GM18507 (cell line): ENCODE measurements at regions not wholly inside any gene's neighbourhood (a gene's known extent, or its start where the extent isn't known, plus 50 kb on each side); places are given as distances from the start of the nearest gene placed in this dataset.

Experiments used
- DNase-seq: peaks from one replicate; pipeline ENCODE4 v3.0.0; 2011; ENCODE audit warnings: low read depth; ENCODE audit not compliant: insufficient read length; ENCODE audit errors: extremely low spot score
- FAIRE-seq: peaks from 2 replicates; lab custom pipeline; 2011; peaks lifted over from hg19 to GRCh38; lab: Jason Lieb, UNC

- DNase-seq, result no peak
- no peak for FAIRE-seq
Measured at GRCh38 chr7:115721293-115722217, 309.0 kb downstream of the TFEC start.

GRCh38 chr7:115719963-115720362 lies 310.6 kb downstream of the TFEC start:
- FAIRE-seq (no peak), DNase-seq (no peak)

- FAIRE-seq, result no peak
Measured at GRCh38 chr7:115709664-115710063, 320.9 kb downstream of the TFEC start.

GRCh38 chr7:115708013-115708341 lies 322.6 kb downstream of the TFEC start:
- DNase-seq, result no peak
- no peak for FAIRE-seq

More at GRCh38 chr7:115709664-115710063, 320.9 kb downstream of the TFEC start:
- DNase-seq, result no peak

GRCh38 chr7:115707258-115708012 lies 323.1 kb downstream of the TFEC start:
- no peak for FAIRE-seq
- no peak for DNase-seq

- FAIRE-seq, result no peak
Measured at GRCh38 chr7:115704884-115705283, 325.7 kb downstream of the TFEC start.

GRCh38 chr7:115701141-115701540 lies 329.4 kb downstream of the TFEC start:
- DNase-seq (no peak), FAIRE-seq (no peak)

More at GRCh38 chr7:115704884-115705283, 325.7 kb downstream of the TFEC start:
- no peak for DNase-seq

GRCh38 chr7:115694424-115694823 lies 336.1 kb downstream of the TFEC start:
- DNase-seq, result no peak
- no peak for FAIRE-seq

- FAIRE-seq, result no peak
- DNase-seq, result no peak
Measured at GRCh38 chr7:115693779-115694178, 336.8 kb downstream of the TFEC start.

GRCh38 chr7:115689941-115690340 lies 340.6 kb downstream of the TFEC start:
- DNase-seq, result no peak
- FAIRE-seq, result no peak

- no peak for FAIRE-seq
- DNase-seq, result no peak
Measured at GRCh38 chr7:115683093-115683492, 347.5 kb downstream of the TFEC start.

- FAIRE-seq (no peak), DNase-seq (no peak)
Measured at GRCh38 chr7:115682507-115682906, 348.1 kb downstream of the TFEC start.

- no peak for DNase-seq
Measured at GRCh38 chr7:115680921-115681320, 349.6 kb downstream of the TFEC start.

GRCh38 chr7:115679976-115680375 lies 350.6 kb downstream of the TFEC start:
- DNase-seq, result no peak
- FAIRE-seq, result peak; percentile 62

More at GRCh38 chr7:115680921-115681320, 349.6 kb downstream of the TFEC start:
- FAIRE-seq, result no peak

- FAIRE-seq (no peak), DNase-seq (no peak)
Measured at GRCh38 chr7:115679423-115679822, 351.1 kb downstream of the TFEC start.

GRCh38 chr7:115678086-115678982 lies 352.2 kb downstream of the TFEC start:
- DNase-seq, result no peak
- FAIRE-seq, result no peak

- DNase-seq (no peak), FAIRE-seq (no peak)
Measured at GRCh38 chr7:115676707-115677106, 353.9 kb downstream of the TFEC start.

GRCh38 chr7:115676080-115676479 lies 354.5 kb downstream of the TFEC start:
- DNase-seq (no peak), FAIRE-seq (no peak)

- DNase-seq (no peak), FAIRE-seq (no peak)
Measured at GRCh38 chr7:115674467-115675024, 356.0 kb downstream of the TFEC start.
